ENCODE measurements at regions not wholly inside any gene's neighbourhood (a gene's known extent, or its start where the extent isn't known, plus 50 kb on each side); places are given as distances from the start of the nearest gene placed in this dataset.
A peak's percentile ranks its signal among the peaks of the same experiment; 100 is the strongest.

GRCh38 chr18:59048048-59048363 is 91.7 kb upstream of the SEC11C start:
- WGBS (ENCODE audit: insufficient coverage) = no CpG with 5 or more reads among the region's 9 CpGs
- Histone ChIP-seq H2AFZ (ENCODE audit: insufficient read depth, low read depth, low read length, poor library complexity, severe bottlenecking) (no peak overlapping the region), H3K36me3 (replicated peaks in 1 of 2; ENCODE audit: control insufficient read depth in 1 of 2, insufficient read depth in 2 of 2, low read length in 2 of 2) (no peaks in the 10 kb centered on the region), H4K20me1 (ENCODE audit: insufficient read depth, low read length) (no peaks in the 10 kb centered on the region), H3K9me3 (replicated peaks in 1 of 2; ENCODE audit: control insufficient read depth in 1 of 2, insufficient read depth in 1 of 2, low read length in 2 of 2) (no peaks in the 10 kb centered on the region), H3K4me1 (ENCODE audit: control insufficient read depth in 1 of 2, insufficient read depth in 2 of 2, low read length in 2 of 2) (no peaks in the 10 kb centered on the region), H3K4me3 (replicated peaks in 1 of 3; ENCODE audit: low read depth in 2 of 3, low read length in 3 of 3) (no peak overlapping the region), H3K27me3 (ENCODE audit: control insufficient read depth in 2 of 2, insufficient read depth in 2 of 2, low read length in 2 of 2) (peaks cover 0 to 3% of the 10 kb centered on the region in 2 donors), H3K9ac (ENCODE audit: insufficient read depth, low read length, poor library complexity, severe bottlenecking) (no peak overlapping the region), H3K79me2 (ENCODE audit: insufficient read depth, low read length) (no peaks in the 10 kb centered on the region), H3K4me2 (replicated peaks; ENCODE audit: extremely low read depth, low read length, poor library complexity, severe bottlenecking) (no peak overlapping the region), H3K27ac (ENCODE audit: low read depth in 1 of 2, low read length in 2 of 2) (no peak overlapping the region)
- no peak overlapping the region for H3K27ac Mint-ChIP-seq
- peaks cover 0 to 2% (median 0%) of the 10 kb centered on the region in 7 donors for H3K9me3 Mint-ChIP-seq
- peaks cover 2 to 13% (median 3%) of the 10 kb centered on the region in 3 donors for H3K27me3 Mint-ChIP-seq (ENCODE audit: low read depth in 3 of 3)
- DNase-seq = no peak
- H3K4me1 Mint-ChIP-seq = no peaks in the 10 kb centered on the region
- H3K4me3 Mint-ChIP-seq = no peak overlapping the region
- intact Hi-C loops (cut with micrococcal nuclease) = no loop called here
- TF ChIP-seq CTCF (IDR thresholded peaks at IDR 0.05) = no peak
- no peaks in the 10 kb centered on the region for H3K36me3 Mint-ChIP-seq

GRCh38 chr18:59048378-59048777 is 91.3 kb upstream of the SEC11C start:
- Histone ChIP-seq H3K79me2 (ENCODE audit: insufficient read depth, low read length) (no peaks in the 10 kb centered on the region), H3K36me3 (replicated peaks in 1 of 2; ENCODE audit: control insufficient read depth in 1 of 2, insufficient read depth in 2 of 2, low read length in 2 of 2) (no peaks in the 10 kb centered on the region), H3K9me3 (replicated peaks in 1 of 2; ENCODE audit: control insufficient read depth in 1 of 2, insufficient read depth in 1 of 2, low read length in 2 of 2) (no peaks in the 10 kb centered on the region), H3K27me3 (ENCODE audit: control insufficient read depth in 2 of 2, insufficient read depth in 2 of 2, low read length in 2 of 2) (peaks cover 0 to 3% of the 10 kb centered on the region in 2 donors), H3K4me2 (replicated peaks; ENCODE audit: extremely low read depth, low read length, poor library complexity, severe bottlenecking) (no peak overlapping the region), H3K4me1 (ENCODE audit: control insufficient read depth in 1 of 2, insufficient read depth in 2 of 2, low read length in 2 of 2) (no peaks in the 10 kb centered on the region), H3K27ac (ENCODE audit: low read depth in 1 of 2, low read length in 2 of 2) (no peak overlapping the region), H2AFZ (ENCODE audit: insufficient read depth, low read depth, low read length, poor library complexity, severe bottlenecking) (no peak overlapping the region), H4K20me1 (ENCODE audit: insufficient read depth, low read length) (no peaks in the 10 kb centered on the region), H3K9ac (ENCODE audit: insufficient read depth, low read length, poor library complexity, severe bottlenecking) (no peak overlapping the region), H3K4me3 (replicated peaks in 1 of 3; ENCODE audit: low read depth in 2 of 3, low read length in 3 of 3) (no peak overlapping the region)
- Mint-ChIP-seq H3K36me3 (no peaks in the 10 kb centered on the region), H3K27ac (peak overlapping the region in 1 of 7 donors; percentile 54), H3K9me3 (peaks cover 0 to 2% (median 0%) of the 10 kb centered on the region in 7 donors), H3K4me1 (no peaks in the 10 kb centered on the region), H3K4me3 (no peak overlapping the region), H3K27me3 (ENCODE audit: low read depth in 3 of 3) (peaks cover 2 to 13% (median 3%) of the 10 kb centered on the region in 3 donors)
- TF ChIP-seq CTCF (IDR thresholded peaks at IDR 0.05) = no peak
- no peak for DNase-seq
- WGBS (ENCODE audit: insufficient coverage) = 88% methylated on average over 7 of the region's 7 CpGs
- intact Hi-C loops (cut with micrococcal nuclease) = no loop called here

All from CD14-positive monocyte (primary cell).